ENCODE measurements at regions not wholly inside any gene's neighbourhood (a gene's known extent, or its start where the extent isn't known, plus 50 kb on each side); places are given as distances from the start of the nearest gene placed in this dataset.

DNA sequence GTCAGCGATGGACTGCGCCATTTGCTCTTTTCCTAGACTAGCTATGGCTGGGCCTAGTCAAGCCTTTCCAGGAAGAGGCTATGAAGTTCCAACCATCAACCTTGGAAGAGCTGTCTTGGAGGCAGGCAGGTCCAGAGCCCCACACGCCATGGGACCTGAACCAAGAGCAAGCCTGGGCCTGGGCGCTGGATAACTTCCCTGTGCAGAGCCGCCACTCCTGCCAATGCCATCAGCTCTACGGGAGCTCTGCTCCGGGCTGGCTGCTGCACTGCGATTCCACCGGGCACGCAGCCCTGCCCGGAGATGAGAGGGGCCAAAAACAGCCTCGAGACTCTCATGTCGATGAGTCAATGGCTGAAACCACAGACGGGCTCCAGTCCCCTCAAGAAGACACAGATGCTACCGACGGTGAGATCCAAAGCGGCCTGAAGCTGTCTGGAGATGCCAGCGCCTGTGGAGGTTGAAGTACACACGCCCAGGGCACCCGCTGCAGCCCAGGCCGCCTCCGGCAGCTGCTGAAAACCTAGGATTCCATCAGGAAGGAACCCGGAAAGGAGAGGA lies 103.7 kb upstream of the SELENOP start (continued):
- TF ChIP-seq, protein P1, sequence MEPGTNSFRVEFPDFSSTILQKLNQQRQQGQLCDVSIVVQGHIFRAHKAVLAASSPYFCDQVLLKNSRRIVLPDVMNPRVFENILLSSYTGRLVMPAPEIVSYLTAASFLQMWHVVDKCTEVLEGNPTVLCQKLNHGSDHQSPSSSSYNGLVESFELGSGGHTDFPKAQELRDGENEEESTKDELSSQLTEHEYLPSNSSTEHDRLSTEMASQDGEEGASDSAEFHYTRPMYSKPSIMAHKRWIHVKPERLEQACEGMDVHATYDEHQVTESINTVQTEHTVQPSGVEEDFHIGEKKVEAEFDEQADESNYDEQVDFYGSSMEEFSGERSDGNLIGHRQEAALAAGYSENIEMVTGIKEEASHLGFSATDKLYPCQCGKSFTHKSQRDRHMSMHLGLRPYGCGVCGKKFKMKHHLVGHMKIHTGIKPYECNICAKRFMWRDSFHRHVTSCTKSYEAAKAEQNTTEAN (CRISPR knock-in tag; IDR thresholded peaks at IDR 0.05): no peak
- TF ChIP-seq ELF4 (CRISPR knock-in tag; IDR thresholded peaks at IDR 0.05): no peak
- TF ChIP-seq HCFC1 (IDR thresholded peaks at IDR 0.05; ENCODE audit: low read depth, low read length): no peak
- TF ChIP-seq HDAC1 (IDR thresholded peaks at IDR 0.05): no peak
- TF ChIP-seq HNRNPH1 (optimal IDR thresholded peaks at IDR 0.05; ENCODE audit: low read depth, low read length): no peak
- TF ChIP-seq, protein P2, sequence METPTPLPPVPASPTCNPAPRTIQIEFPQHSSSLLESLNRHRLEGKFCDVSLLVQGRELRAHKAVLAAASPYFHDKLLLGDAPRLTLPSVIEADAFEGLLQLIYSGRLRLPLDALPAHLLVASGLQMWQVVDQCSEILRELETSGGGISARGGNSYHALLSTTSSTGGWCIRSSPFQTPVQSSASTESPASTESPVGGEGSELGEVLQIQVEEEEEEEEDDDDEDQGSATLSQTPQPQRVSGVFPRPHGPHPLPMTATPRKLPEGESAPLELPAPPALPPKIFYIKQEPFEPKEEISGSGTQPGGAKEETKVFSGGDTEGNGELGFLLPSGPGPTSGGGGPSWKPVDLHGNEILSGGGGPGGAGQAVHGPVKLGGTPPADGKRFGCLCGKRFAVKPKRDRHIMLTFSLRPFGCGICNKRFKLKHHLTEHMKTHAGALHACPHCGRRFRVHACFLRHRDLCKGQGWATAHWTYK (CRISPR knock-in tag; IDR thresholded peaks at IDR 0.05): no peak
- TF ChIP-seq SMARCB1 (IDR thresholded peaks at IDR 0.05; ENCODE audit: insufficient read length, low read depth): no peak
- no peak for TF ChIP-seq GTF2A2 (tag; IDR thresholded peaks at IDR 0.05)
- TF ChIP-seq HMGN3 (IDR thresholded peaks at IDR 0.05; ENCODE audit: borderline replicate concordance, extremely low read depth, insufficient read length, low read depth, low read length): no peak
- no peak for TF ChIP-seq ZNF584 (CRISPR knock-in tag; IDR thresholded peaks at IDR 0.05; ENCODE audit: low read depth)

Measured in K562 (cell line).